Pancreas (tissue), 10 donors: ENCODE measurements at regions not wholly inside any gene's neighbourhood (a gene's known extent, or its start where the extent isn't known, plus 50 kb on each side); places are given as distances from the start of the nearest gene placed in this dataset.

Experiments
- ATAC-seq, 4 donors: fragments of 200-7000 bp; cut with Tn5 transposase; one replicate each; pipeline versions ENCODE4 v1.8.0 to v1.9.1; 2020; ENCODE audit warnings: mild to moderate bottlenecking in 4 of 4, moderate library complexity in 4 of 4
- DNase-seq, 6 donors: peaks; one replicate each; pipeline ENCODE4 v3.0.0-alpha.2; 2020
- FAIRE-seq: peaks from 2 replicates; lab custom pipeline; 2012; peaks lifted over from hg19 to GRCh38; lab: Jason Lieb, UNC
- H3K27ac ChIP-seq, 4 donors: fragments of 200-600 bp; sonication (generic); 1 replicate in 3 of 4; 2 replicates in 1 of 4; pipeline versions ENCODE4 v1.5.0 to v1.8.0; 2020
- H3K27me3 ChIP-seq, 4 donors: fragments of 200-600 bp; one replicate each; pipeline ENCODE4 v1.8.0; 2021
- H3K36me3 ChIP-seq, 3 donors: fragments of 200-600 bp; sonication (generic) in 1 of 3; one replicate each; pipeline versions ENCODE4 v1.5.0 to v1.8.0; 2020 to 2021
- H3K4me1 ChIP-seq, 3 donors: fragments of 200-600 bp; one replicate each; pipeline ENCODE4 v1.8.0; 2021
- H3K4me3 ChIP-seq, 4 donors: fragments of 200-600 bp; sonication (generic) in 2 of 4; one replicate each; pipeline versions ENCODE4 v1.5.0 to v1.8.0; 2020 to 2021
- H3K9me3 ChIP-seq, 4 donors: fragments of 200-600 bp; one replicate each; pipeline ENCODE4 v1.8.0; 2021
- WGBS, 2 donors: extraction: QIAGEN DNeasy Blood & Tissue Kit; methylation state at CpG; one replicate each; pipeline ENCODE4 v1.1.7; 2013; 5-methylcytosine and 5-hydroxymethylcytosine counted together
- intact Hi-C, 3 donors: fragments of 100-400 bp; cut with DNase I; formaldehyde crosslinking; loops; one replicate each; pipeline versions ENCODE4 v1.11.1 to v1.14.2; 2022
- TF ChIP-seq, protein P1 (sequence below), 4 donors: fragments of 200-600 bp; sonication (generic) in 3 of 4; IDR thresholded peaks; one replicate each; pipeline versions ENCODE4 v1.5.0 to v1.8.0; 2021; ENCODE audit warnings: antibody characterized with exemption in 4 of 4
- donor health status: healthy with polysubstance abuse.
- donor health status: DM: no; HTN: no; CAD: no; lungs with moderate emphysema.
- donor health status: DM: no; HTN: no; CAD: no.
- donor health status: control.
- donor health status: control.
- donor health status: Bipolar disorder and iron deficiency.
- donor health status: DM: yes; HTN: yes; CAD: no.
- donor health status: DM: no; HTN: no; CAD: no.
- donor health status: DM: no; HTN: no; CAD: no.
- donor health status: DM: yes; HTN: yes; CAD: no.

DNA sequence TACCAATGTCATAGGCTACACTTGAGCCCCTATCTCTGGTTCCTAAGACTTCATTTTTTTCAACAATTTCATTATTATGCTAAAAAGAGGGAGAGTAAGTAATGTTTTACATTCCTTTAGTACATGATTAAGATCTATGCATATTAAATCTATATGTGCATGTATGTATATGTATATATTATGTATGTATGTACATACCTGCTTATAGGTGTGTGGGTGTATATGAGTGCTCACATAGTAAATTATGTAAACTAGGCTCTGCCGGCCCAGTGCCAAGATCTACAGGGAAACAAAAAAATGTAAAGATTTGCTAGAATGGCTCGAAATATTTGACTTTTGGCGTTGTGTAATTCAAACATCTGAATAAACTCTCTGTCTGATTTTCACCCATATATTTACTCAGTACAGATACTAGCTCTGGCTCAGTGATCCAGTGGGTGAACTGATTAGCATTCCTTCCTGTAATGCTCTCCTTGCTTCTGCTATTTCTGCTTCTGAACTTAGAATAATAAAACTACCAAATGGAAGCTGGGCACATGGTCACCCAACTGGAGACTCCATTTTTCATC, 113.1 kb upstream of the FGGY start:
- FAIRE-seq: no peak
- WGBS, 2 donors: 33 to 37% methylated on average over 3 of the region's 3 CpGs
- TF ChIP-seq, protein P1, sequence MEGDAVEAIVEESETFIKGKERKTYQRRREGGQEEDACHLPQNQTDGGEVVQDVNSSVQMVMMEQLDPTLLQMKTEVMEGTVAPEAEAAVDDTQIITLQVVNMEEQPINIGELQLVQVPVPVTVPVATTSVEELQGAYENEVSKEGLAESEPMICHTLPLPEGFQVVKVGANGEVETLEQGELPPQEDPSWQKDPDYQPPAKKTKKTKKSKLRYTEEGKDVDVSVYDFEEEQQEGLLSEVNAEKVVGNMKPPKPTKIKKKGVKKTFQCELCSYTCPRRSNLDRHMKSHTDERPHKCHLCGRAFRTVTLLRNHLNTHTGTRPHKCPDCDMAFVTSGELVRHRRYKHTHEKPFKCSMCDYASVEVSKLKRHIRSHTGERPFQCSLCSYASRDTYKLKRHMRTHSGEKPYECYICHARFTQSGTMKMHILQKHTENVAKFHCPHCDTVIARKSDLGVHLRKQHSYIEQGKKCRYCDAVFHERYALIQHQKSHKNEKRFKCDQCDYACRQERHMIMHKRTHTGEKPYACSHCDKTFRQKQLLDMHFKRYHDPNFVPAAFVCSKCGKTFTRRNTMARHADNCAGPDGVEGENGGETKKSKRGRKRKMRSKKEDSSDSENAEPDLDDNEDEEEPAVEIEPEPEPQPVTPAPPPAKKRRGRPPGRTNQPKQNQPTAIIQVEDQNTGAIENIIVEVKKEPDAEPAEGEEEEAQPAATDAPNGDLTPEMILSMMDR (IDR thresholded peaks at IDR 0.05): no peak

DNA sequence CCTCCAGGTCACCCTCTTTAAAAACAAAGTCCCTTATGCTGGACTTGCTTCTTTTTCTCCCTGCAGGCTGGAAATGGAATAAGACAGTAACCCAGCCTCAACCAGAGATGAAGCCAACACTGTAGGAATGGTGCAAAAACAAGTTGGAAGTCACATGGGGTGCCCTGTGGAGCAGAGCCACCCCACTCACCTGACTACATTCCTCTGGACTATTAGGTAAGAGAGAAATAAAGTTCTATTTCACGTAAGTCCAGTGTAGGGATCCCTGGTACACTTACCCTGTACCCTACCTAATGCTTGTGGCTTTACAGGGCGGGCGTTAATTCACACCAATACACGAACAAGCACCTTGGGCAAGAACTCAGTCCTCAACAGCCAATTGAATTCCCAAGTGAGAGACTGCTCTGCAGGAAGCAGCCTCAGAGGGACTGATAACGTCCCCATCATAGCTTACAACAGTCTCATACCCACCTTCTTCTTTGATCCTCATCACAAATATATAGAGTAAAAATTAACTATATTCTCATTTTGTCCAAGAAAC, 112.5 kb upstream of the FGGY start:
- intact Hi-C loops: no loop called here
- 90 to 92% methylated on average over 5 of the region's 5 CpGs for WGBS, 2 donors
- no peaks in the 10 kb centered on the region for H3K4me1 ChIP-seq

More for the DNA sequence above, 113.1 kb upstream of the FGGY start:
- no peaks in the 10 kb centered on the region for H3K9me3 ChIP-seq
- DNase-seq (no peak), ATAC-seq (no peak)
- no peaks in the 10 kb centered on the region for H3K4me1 ChIP-seq
- no peak overlapping the region for H3K4me3 ChIP-seq
- H3K27ac ChIP-seq: no peak overlapping the region
- H3K27me3 ChIP-seq: no peaks in the 10 kb centered on the region
- no peaks in the 10 kb centered on the region for H3K36me3 ChIP-seq
- intact Hi-C loops: no loop called here

DNA sequence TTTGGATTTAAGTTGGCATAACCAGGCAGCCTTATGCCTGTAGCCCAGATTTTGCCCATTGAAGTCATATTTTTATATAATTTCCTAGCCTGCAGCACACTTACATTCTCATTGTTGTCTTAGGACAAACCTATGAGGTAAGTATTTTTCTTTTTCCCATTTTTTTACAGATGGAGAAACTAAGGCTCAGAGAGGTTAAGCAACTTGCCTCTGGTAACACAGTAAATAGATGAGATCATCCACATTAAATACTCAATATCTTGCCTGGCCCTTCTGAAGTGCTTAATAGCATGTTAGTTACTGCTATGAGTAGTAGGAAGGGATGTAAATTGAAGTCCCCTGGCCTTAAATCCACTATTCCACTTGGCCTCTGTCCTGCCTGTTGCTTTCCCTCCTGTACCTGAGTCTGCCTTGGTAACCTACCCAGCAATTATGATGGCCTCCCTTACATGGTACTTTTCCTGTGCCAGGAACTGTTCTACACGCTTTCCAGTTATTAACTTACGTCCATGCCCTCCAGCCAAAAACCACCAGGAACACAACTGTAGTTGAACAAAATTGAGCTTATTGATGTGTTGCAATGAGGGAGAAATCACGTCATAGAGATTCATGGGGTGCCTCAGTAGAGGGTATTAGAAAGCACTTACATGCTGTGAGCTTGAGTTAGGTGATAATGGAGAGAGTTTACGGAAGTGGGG, 111.6 kb upstream of the FGGY start:
- Histone ChIP-seq H3K9me3 (no peaks in the 10 kb centered on the region), H3K4me1 (no peaks in the 10 kb centered on the region), H3K27me3 (no peaks in the 10 kb centered on the region), H3K4me3 (no peak overlapping the region), H3K36me3 (no peaks in the 10 kb centered on the region), H3K27ac (no peak overlapping the region)
- FAIRE-seq: no peak
- intact Hi-C loops: no loop called here
- ATAC-seq: no peak
- 92% methylated on average over 4 of the region's 4 CpGs for WGBS, 2 donors
- TF ChIP-seq, protein P1 (IDR thresholded peaks at IDR 0.05): no peak
- DNase-seq: no peak

More for the DNA sequence above, 112.5 kb upstream of the FGGY start:
- Histone ChIP-seq H3K9me3 (no peaks in the 10 kb centered on the region), H3K4me3 (no peak overlapping the region), H3K27ac (no peak overlapping the region), H3K27me3 (no peaks in the 10 kb centered on the region), H3K36me3 (no peaks in the 10 kb centered on the region)
- no peak for FAIRE-seq
- no peak for ATAC-seq
- no peak for DNase-seq
- TF ChIP-seq, protein P1 (IDR thresholded peaks at IDR 0.05): no peak

DNA sequence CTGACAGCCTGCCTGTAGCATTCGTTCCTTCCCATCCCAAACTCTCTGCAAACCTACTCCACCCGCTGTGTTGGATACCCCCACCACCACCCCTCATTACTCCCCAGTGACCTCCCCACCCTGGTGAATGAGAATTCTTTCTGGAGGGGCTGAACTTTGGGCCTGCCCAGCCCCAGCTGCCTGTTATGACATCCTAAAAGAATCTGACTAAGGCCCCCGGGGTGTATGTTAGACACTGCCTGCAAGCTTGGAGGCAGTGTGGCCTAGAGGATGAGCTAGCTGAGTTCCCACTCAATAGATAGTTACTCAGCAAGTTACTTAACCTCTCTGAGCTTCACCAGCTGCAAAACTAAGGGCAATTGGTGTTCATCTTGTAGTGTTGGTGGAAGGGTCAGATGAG, 110.2 kb upstream of the FGGY start:
- 70 to 85% methylated on average over 3 of the region's 3 CpGs for WGBS, 2 donors
- ATAC-seq: peak in 1 of 4 donors; percentile 52

More for the DNA sequence above, 110.2 kb upstream of the FGGY start:
- H3K27me3 ChIP-seq: no peaks in the 10 kb centered on the region
- H3K36me3 ChIP-seq: no peaks in the 10 kb centered on the region
- FAIRE-seq (no peak), DNase-seq (no peak)
- no peaks in the 10 kb centered on the region for H3K9me3 ChIP-seq
- intact Hi-C loops: no loop called here
- H3K4me3 ChIP-seq: no peak overlapping the region
- H3K4me1 ChIP-seq: no peaks in the 10 kb centered on the region
- no peak overlapping the region for H3K27ac ChIP-seq
- TF ChIP-seq, protein P1 (IDR thresholded peaks at IDR 0.05): no peak
